Body of pancreas (tissue), 4 donors: ENCODE measurements at regions not wholly inside any gene's neighbourhood (a gene's known extent, or its start where the extent isn't known, plus 50 kb on each side); places are given as distances from the start of the nearest gene placed in this dataset.

Source experiments
- POLR2A ChIP-seq, 3 donors: fragments of 450-650 bp; IDR thresholded peaks; one replicate each; pipeline ENCODE4 v1.6.1; 2016; ENCODE audit warnings: antibody characterized with exemption in 3 of 3, mild to moderate bottlenecking in 2 of 3
- TF ChIP-seq, protein P1 (sequence below), 7 experiments: fragments of 450-650 bp in 4 of 7; fragments of 200-600 bp in 3 of 7; sonication (generic) in 3 of 7; IDR thresholded peaks; one replicate each; pipeline ENCODE4 v1.5.1; 2016 to 2019; ENCODE audit warnings: antibody characterized with exemption in 7 of 7

DNA sequence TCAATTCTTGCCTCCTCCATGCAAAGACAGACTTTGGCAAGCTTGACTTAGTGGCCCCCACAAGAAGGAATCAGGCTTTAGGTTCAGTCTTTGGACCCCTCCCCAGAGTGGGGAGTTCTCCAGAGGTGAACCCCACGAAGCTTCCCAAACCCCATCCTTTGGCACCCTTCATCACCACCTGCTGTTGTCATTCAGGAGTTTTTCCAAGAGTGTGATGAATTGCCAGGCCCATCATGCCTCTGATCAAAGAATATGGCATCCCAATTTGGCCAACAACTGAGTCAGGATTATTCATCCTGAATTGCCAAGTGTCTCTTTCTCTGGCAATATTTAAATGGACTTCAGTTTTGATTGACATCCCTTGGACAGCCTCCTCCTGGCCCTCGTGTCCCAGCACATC, 404.7 kb upstream of the MKI67 start:
- TF ChIP-seq POLR2A (IDR thresholded peaks at IDR 0.05) = no peak
- TF ChIP-seq, protein P1, sequence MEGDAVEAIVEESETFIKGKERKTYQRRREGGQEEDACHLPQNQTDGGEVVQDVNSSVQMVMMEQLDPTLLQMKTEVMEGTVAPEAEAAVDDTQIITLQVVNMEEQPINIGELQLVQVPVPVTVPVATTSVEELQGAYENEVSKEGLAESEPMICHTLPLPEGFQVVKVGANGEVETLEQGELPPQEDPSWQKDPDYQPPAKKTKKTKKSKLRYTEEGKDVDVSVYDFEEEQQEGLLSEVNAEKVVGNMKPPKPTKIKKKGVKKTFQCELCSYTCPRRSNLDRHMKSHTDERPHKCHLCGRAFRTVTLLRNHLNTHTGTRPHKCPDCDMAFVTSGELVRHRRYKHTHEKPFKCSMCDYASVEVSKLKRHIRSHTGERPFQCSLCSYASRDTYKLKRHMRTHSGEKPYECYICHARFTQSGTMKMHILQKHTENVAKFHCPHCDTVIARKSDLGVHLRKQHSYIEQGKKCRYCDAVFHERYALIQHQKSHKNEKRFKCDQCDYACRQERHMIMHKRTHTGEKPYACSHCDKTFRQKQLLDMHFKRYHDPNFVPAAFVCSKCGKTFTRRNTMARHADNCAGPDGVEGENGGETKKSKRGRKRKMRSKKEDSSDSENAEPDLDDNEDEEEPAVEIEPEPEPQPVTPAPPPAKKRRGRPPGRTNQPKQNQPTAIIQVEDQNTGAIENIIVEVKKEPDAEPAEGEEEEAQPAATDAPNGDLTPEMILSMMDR (IDR thresholded peaks at IDR 0.05) = no peak
